ENCODE measurements at regions not wholly inside any gene's neighbourhood (a gene's known extent, or its start where the extent isn't known, plus 50 kb on each side); places are given as distances from the start of the nearest gene placed in this dataset.
"Not testable (repeated sequence)": the region's sequence is repeated elsewhere in the genome, so short reads cannot be mapped to it uniquely, and the experiment has no call there.

DNA sequence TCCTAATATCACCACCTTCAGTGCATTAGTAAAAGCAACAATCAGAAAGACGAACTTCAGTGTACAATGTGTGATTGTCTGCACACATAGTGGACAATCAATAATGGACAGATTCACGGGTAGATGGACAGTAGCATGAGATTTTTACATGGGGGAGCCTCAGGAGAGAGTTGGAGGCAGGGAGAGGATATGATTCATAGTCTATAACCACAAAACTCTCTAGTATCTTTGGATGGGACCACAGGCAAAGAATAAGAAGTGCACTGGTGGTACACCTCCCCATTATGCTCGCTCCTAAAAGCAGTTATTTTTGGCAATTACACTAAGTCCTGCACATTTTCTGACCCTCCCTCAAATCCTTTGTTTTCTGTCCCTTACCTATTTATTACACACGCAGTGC is 624.4 kb upstream of the ACTRT1 start:
- in situ Hi-C loops (cut with MboI) = no loop called here
- ChIA-PET POLR2A (no interaction called here), SMC1A (ENCODE audit: uncharacterized antibody, unreplicated experiment) (no interaction called here), CTCF (no interaction called here), RAD21 (ENCODE audit: unreplicated experiment) (no interaction called here)
- WGBS (ENCODE audit: insufficient coverage, insufficient replicate concordance, low lambda C conversion rate, missing lambda C conversion rate) = 18% methylated on average over 4 of the region's 4 CpGs
- no peaks in the 10 kb centered on the region for H3K36me3 ChIP-seq (ENCODE audit: control insufficient read depth in 2 of 2, insufficient read depth in 2 of 2, low read length in 1 of 2)
- DNase-seq (ENCODE audit: low read depth, low spot score) = no peak
- H3K27ac ChIP-seq (ENCODE audit: control insufficient read depth, insufficient read depth) = no peak overlapping the region
- TF ChIP-seq RCOR1 (conservative IDR thresholded peaks at IDR 0.05; ENCODE audit: low read depth, low read length) (no peak), SRF (IDR thresholded peaks at IDR 0.05; ENCODE audit: low read depth in 2 of 2, low read length in 2 of 2) (no peak), PAX5 (IDR thresholded peaks at IDR 0.05; ENCODE audit: borderline replicate concordance, low read depth, low read length) (no peak), POLR2AphosphoS2 (IDR thresholded peaks at IDR 0.05; ENCODE audit: low read depth, low read length) (no peak), POU2F2 (IDR thresholded peaks at IDR 0.05; ENCODE audit: borderline replicate concordance, low read depth, low read length) (no peak), EP300 (IDR thresholded peaks at IDR 0.05; ENCODE audit: borderline replicate concordance in 1 of 2, control insufficient read depth in 1 of 2, low read depth in 2 of 2, low read length in 2 of 2) (no peak), NR2F1 (conservative IDR thresholded peaks at IDR 0.05) (no peak)
- TF ChIP-seq, protein P1, sequence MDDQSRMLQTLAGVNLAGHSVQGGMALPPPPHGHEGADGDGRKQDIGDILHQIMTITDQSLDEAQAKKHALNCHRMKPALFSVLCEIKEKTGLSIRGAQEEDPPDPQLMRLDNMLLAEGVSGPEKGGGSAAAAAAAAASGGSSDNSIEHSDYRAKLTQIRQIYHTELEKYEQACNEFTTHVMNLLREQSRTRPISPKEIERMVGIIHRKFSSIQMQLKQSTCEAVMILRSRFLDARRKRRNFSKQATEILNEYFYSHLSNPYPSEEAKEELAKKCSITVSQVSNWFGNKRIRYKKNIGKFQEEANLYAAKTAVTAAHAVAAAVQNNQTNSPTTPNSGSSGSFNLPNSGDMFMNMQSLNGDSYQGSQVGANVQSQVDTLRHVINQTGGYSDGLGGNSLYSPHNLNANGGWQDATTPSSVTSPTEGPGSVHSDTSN (IDR thresholded peaks at IDR 0.05; ENCODE audit: insufficient replicate concordance, low read depth, low read length) = no peak
- TF ChIP-seq, protein P2, sequence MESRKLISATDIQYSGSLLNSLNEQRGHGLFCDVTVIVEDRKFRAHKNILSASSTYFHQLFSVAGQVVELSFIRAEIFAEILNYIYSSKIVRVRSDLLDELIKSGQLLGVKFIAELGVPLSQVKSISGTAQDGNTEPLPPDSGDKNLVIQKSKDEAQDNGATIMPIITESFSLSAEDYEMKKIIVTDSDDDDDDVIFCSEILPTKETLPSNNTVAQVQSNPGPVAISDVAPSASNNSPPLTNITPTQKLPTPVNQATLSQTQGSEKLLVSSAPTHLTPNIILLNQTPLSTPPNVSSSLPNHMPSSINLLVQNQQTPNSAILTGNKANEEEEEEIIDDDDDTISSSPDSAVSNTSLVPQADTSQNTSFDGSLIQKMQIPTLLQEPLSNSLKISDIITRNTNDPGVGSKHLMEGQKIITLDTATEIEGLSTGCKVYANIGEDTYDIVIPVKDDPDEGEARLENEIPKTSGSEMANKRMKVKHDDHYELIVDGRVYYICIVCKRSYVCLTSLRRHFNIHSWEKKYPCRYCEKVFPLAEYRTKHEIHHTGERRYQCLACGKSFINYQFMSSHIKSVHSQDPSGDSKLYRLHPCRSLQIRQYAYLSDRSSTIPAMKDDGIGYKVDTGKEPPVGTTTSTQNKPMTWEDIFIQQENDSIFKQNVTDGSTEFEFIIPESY (IDR thresholded peaks at IDR 0.05) = no peak
- no peak overlapping the region for H3K4me2 ChIP-seq (ENCODE audit: control insufficient read depth, insufficient read depth)
- ATAC-seq = no peak
- H4K20me1 ChIP-seq (ENCODE audit: control insufficient read depth, insufficient read depth) = no peaks in the 10 kb centered on the region
- H3K27me3 ChIP-seq (replicated peaks in 1 of 2; ENCODE audit: control insufficient read depth in 2 of 2, insufficient read depth in 2 of 2, low read length in 1 of 2) = no peaks in the 10 kb centered on the region
- H3K79me2 ChIP-seq (ENCODE audit: control insufficient read depth, insufficient read depth, low read length) = no peaks in the 10 kb centered on the region
- no peaks in the 10 kb centered on the region for H3K9me3 ChIP-seq (replicated peaks; ENCODE audit: control insufficient read depth, insufficient read depth, low read length)
- no peak overlapping the region for H3K9ac ChIP-seq (ENCODE audit: control insufficient read depth, insufficient read depth, low read length)
- no peak overlapping the region for H2AFZ ChIP-seq (ENCODE audit: control insufficient read depth, low read depth, low read length)
- BruUV-seq (replicated peaks) = no TSS peak
- no peaks in the 10 kb centered on the region for H3K4me1 ChIP-seq (ENCODE audit: control insufficient read depth, insufficient read depth, low read length)
- no peak for FAIRE-seq
- no peak overlapping the region for H3K4me3 ChIP-seq
- intact Hi-C loops (cut with micrococcal nuclease; ENCODE audit: unreplicated experiment) = no loop called here

DNA sequence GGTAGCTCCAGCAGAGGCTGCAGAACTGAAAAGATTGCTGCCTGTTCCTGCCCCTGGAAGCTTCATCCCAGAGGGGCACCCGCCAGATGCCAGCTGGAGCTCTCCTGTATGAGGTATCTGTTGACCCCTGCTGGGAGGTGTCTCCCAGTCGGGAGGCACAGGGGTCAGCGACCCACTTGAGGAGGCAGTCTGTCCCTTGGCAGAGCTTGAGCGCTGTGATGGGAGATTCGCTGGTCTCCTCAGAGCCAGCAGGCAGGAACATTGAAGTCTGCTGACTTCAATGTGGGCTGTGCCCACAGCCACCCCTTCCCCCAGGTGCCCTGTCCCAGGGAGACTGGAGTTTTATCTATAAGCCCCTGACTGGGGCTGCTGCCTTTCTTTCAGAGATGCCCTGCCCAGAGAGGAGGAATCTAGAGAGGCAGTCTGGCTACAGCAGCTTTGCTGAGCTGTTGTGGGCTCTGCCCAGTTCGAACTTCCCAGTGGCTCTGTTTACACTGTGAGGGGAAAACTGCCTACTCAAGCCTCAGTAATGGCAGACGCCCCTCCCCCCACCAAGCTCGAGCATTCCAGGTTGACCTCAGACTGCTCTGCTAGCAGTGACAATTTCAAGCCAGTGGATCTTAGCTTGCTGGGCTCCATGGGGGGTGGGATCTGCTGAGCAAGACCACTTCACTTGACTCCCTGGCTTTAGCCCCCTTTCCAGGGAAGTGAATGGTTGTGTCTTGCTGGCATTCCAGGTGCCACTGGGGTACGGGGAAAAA is 622.3 kb upstream of the ACTRT1 start:
- in situ Hi-C loops (cut with MboI) = not testable (repeated sequence)

More for the DNA sequence above, 622.3 kb upstream of the ACTRT1 start:
- intact Hi-C loops (cut with micrococcal nuclease; ENCODE audit: unreplicated experiment); H2AFZ ChIP-seq (ENCODE audit: control insufficient read depth, low read depth, low read length); FAIRE-seq; ATAC-seq; DNase-seq (ENCODE audit: low read depth, low spot score); CTCF ChIA-PET; H3K79me2 ChIP-seq (ENCODE audit: control insufficient read depth, insufficient read depth, low read length); RAD21 ChIA-PET (ENCODE audit: unreplicated experiment); H4K20me1 ChIP-seq (ENCODE audit: control insufficient read depth, insufficient read depth); H3K27ac ChIP-seq (ENCODE audit: control insufficient read depth, insufficient read depth); H3K4me3 ChIP-seq; H3K9me3 ChIP-seq (replicated peaks; ENCODE audit: control insufficient read depth, insufficient read depth, low read length); H3K9ac ChIP-seq (ENCODE audit: control insufficient read depth, insufficient read depth, low read length); H3K27me3 ChIP-seq (replicated peaks in 1 of 2; ENCODE audit: control insufficient read depth in 2 of 2, insufficient read depth in 2 of 2, low read length in 1 of 2); POLR2A ChIA-PET; H3K4me2 ChIP-seq (ENCODE audit: control insufficient read depth, insufficient read depth); SMC1A ChIA-PET (ENCODE audit: uncharacterized antibody, unreplicated experiment); BruUV-seq (replicated peaks); H3K36me3 ChIP-seq (ENCODE audit: control insufficient read depth in 2 of 2, insufficient read depth in 2 of 2, low read length in 1 of 2); H3K4me1 ChIP-seq (ENCODE audit: control insufficient read depth, insufficient read depth, low read length): not testable (repeated sequence)
- WGBS (ENCODE audit: insufficient coverage, insufficient replicate concordance, low lambda C conversion rate, missing lambda C conversion rate) = 17% methylated on average over 8 of the region's 9 CpGs
